Middle frontal gyrus (tissue), 1 donor: ENCODE measurements at regions not wholly inside any gene's neighbourhood (a gene's known extent, or its start where the extent isn't known, plus 50 kb on each side); places are given as distances from the start of the nearest gene placed in this dataset.
"Not testable (repeated sequence)": the region's sequence is repeated elsewhere in the genome, so short reads cannot be mapped to it uniquely, and the experiment has no call there.

Experiments used
- DNase-seq: peaks from one replicate; pipeline ENCODE4 v3.0.0-alpha.2; 2015; ENCODE audit warnings: low spot score; ENCODE audit errors: extremely low spot score

GRCh38 chr4:141849778-141850177 lies 213.4 kb downstream of the IL15 start:
- peak; percentile 20 for DNase-seq

GRCh38 chr4:141851246-141851891 lies 215.0 kb downstream of the IL15 start:
- DNase-seq, result no peak

GRCh38 chr4:141853091-141853764 lies 216.8 kb downstream of the IL15 start:
- DNase-seq, result no peak

- DNase-seq, result no peak
Measured at GRCh38 chr4:141858437-141858836, 222.1 kb downstream of the IL15 start.

- DNase-seq, result no peak
Measured at GRCh38 chr4:141860974-141861373, 224.6 kb downstream of the IL15 start.

GRCh38 chr4:141870152-141870551 lies 233.8 kb downstream of the IL15 start:
- no peak for DNase-seq

- DNase-seq, result no peak
Measured at GRCh38 chr4:141871086-141871770, 234.8 kb downstream of the IL15 start.

- DNase-seq, result not testable (repeated sequence)
Measured at GRCh38 chr4:141882650-141883049, 246.3 kb downstream of the IL15 start.

GRCh38 chr4:141884070-141884469 lies 247.7 kb downstream of the IL15 start:
- no peak for DNase-seq

- DNase-seq, result no peak
Measured at GRCh38 chr4:141885112-141885511, 248.7 kb downstream of the IL15 start.

GRCh38 chr4:141890279-141890678 lies 253.9 kb downstream of the IL15 start:
- no peak for DNase-seq

GRCh38 chr4:141891260-141892120 lies 255.1 kb downstream of the IL15 start:
- no peak for DNase-seq

GRCh38 chr4:141896687-141897086 lies 260.3 kb downstream of the IL15 start:
- no peak for DNase-seq

GRCh38 chr4:141898346-141898745 lies 262.0 kb downstream of the IL15 start:
- no peak for DNase-seq

GRCh38 chr4:141899103-141899502 lies 262.7 kb downstream of the IL15 start:
- DNase-seq, result no peak

- DNase-seq, result no peak
Measured at GRCh38 chr4:141899541-141899940, 263.2 kb downstream of the IL15 start.

- DNase-seq, result no peak
Measured at GRCh38 chr4:141900856-141901255, 264.5 kb downstream of the IL15 start.

- DNase-seq, result no peak
Measured at GRCh38 chr4:141905751-141906150, 269.4 kb downstream of the IL15 start.

- DNase-seq, result no peak
Measured at GRCh38 chr4:141909541-141909940, 273.2 kb downstream of the IL15 start.

- DNase-seq, result no peak
Measured at GRCh38 chr4:141912831-141913230, 276.4 kb downstream of the IL15 start.

GRCh38 chr4:141913928-141914327 lies 277.5 kb downstream of the IL15 start:
- no peak for DNase-seq

- DNase-seq, result no peak
Measured at GRCh38 chr4:141914746-141915145, 278.4 kb downstream of the IL15 start.
